Retina (tissue), 1 donor: ENCODE measurements at regions not wholly inside any gene's neighbourhood (a gene's known extent, or its start where the extent isn't known, plus 50 kb on each side); places are given as distances from the start of the nearest gene placed in this dataset.
"Not testable (repeated sequence)": the region's sequence is repeated elsewhere in the genome, so short reads cannot be mapped to it uniquely, and the experiment has no call there.

Experiments used
- DNase-seq: peaks from one replicate; pipeline ENCODE4 v3.0.0-alpha.2; 2016

- no peak for DNase-seq
Measured at GRCh38 chr14:106347291-106347778, 821.0 kb downstream of the TMEM121 start.

GRCh38 chr14:106347890-106348755, 821.7 kb downstream of the TMEM121 start:
- no peak for DNase-seq

GRCh38 chr14:106348873-106349540, 822.6 kb downstream of the TMEM121 start:
- DNase-seq, result not testable (repeated sequence)

- not testable (repeated sequence) for DNase-seq
Measured at GRCh38 chr14:106349678-106350457, 823.5 kb downstream of the TMEM121 start.

GRCh38 chr14:106355007-106355791, 828.8 kb downstream of the TMEM121 start:
- DNase-seq, result not testable (repeated sequence)

GRCh38 chr14:106355881-106356642, 829.7 kb downstream of the TMEM121 start:
- DNase-seq, result not testable (repeated sequence)

GRCh38 chr14:106356643-106356930, 830.2 kb downstream of the TMEM121 start:
- DNase-seq, result not testable (repeated sequence)

- not testable (repeated sequence) for DNase-seq
Measured at GRCh38 chr14:106359157-106359887, 832.9 kb downstream of the TMEM121 start.

- not testable (repeated sequence) for DNase-seq
Measured at GRCh38 chr14:106365371-106365770, 839.0 kb downstream of the TMEM121 start.

- not testable (repeated sequence) for DNase-seq
Measured at GRCh38 chr14:106365894-106366293, 839.5 kb downstream of the TMEM121 start.

- DNase-seq, result not testable (repeated sequence)
Measured at GRCh38 chr14:106366971-106367370, 840.6 kb downstream of the TMEM121 start.

GRCh38 chr14:106369456-106369855, 843.1 kb downstream of the TMEM121 start:
- DNase-seq, result not testable (repeated sequence)

- DNase-seq, result no peak
Measured at GRCh38 chr14:106372870-106373652, 846.7 kb downstream of the TMEM121 start.

- DNase-seq, result not testable (repeated sequence)
Measured at GRCh38 chr14:106373653-106374110, 847.3 kb downstream of the TMEM121 start.

- DNase-seq, result no peak
Measured at GRCh38 chr14:106377432-106377831, 851.0 kb downstream of the TMEM121 start.

- DNase-seq, result no peak
Measured at GRCh38 chr14:106378191-106378590, 851.8 kb downstream of the TMEM121 start.

GRCh38 chr14:106380740-106381139, 854.4 kb downstream of the TMEM121 start:
- DNase-seq, result no peak

- DNase-seq, result not testable (repeated sequence)
Measured at GRCh38 chr14:106389186-106389585, 862.8 kb downstream of the TMEM121 start.

- DNase-seq, result no peak
Measured at GRCh38 chr14:106390401-106390800, 864.0 kb downstream of the TMEM121 start.

- no peak for DNase-seq
Measured at GRCh38 chr14:106390947-106391346, 864.6 kb downstream of the TMEM121 start.
